HCT116 (cell line): ENCODE measurements at regions not wholly inside any gene's neighbourhood (a gene's known extent, or its start where the extent isn't known, plus 50 kb on each side); places are given as distances from the start of the nearest gene placed in this dataset.

Experiments
- ATAC-seq: fragments of 200-7000 bp; cut with Tn5 transposase; 2 replicates; pipeline ENCODE4 v1.9.1; 2020; ENCODE audit warnings: mild to moderate bottlenecking, moderate library complexity
- BruUV-seq: library from RNA; stranded (reverse); fragments of 400-500 nt; replicated peaks from 2 replicates; lab custom pipeline; 2021; lab: Mats Ljungman, UMichigan
- CTCF ChIA-PET: fragments of 300-600 bp; sonication (Branson Sonifier 250); formaldehyde crosslinking; loops from one replicate; lab custom pipeline; 2021; ENCODE audit warnings: antibody characterized with exemption; lab: Charles Lee
- POLR2A ChIA-PET: fragments of 300-600, 350-600 bp; sonication (Branson Sonifier 250); formaldehyde crosslinking; loops from one replicate; lab custom pipeline; 2021; ENCODE audit warnings: antibody characterized with exemption; lab: Charles Lee
- RAD21 ChIA-PET, 2 experiments: fragments of 300-600 bp; sonication (Branson Sonifier 250); formaldehyde crosslinking; loops; one replicate each; lab custom pipeline; 2023; ENCODE audit warnings: low total read pairs in 2 of 2; ENCODE audit not compliant: uncharacterized antibody in 2 of 2, unreplicated experiment in 2 of 2, low non-redundant PET in 1 of 2; lab: Charles Lee
- DNase-seq: peaks from one replicate; pipeline ENCODE4 v3.0.0-alpha.2; 2010; ENCODE audit warnings: low read depth, low spot score
- H2AFZ ChIP-seq: fragments of 200-600 bp; shearing (Covaris generic), sonication (generic); 2 replicates; pipeline ENCODE4 v1.6.1; 2017; ENCODE audit warnings: low read depth, mixed run types, mixed read lengths, antibody characterized with exemption, low read length; ENCODE audit not compliant: poor library complexity, severe bottlenecking
- H3K27ac ChIP-seq: 2 replicates; pipeline ENCODE4 v1.5.1; 2012; ENCODE audit warnings: low read depth, low read length
- H3K27me3 ChIP-seq: fragments of 200-600 bp; sonication (generic); 2 replicates; pipeline ENCODE4 v1.6.1; 2016; ENCODE audit warnings: mixed run types, low read length, mixed read lengths; ENCODE audit not compliant: insufficient read depth
- H3K36me3 ChIP-seq, 2 experiments: fragments of 200-500 bp in 1 of 2; fragments of 200-600 bp in 1 of 2; sonication (Bioruptor generic) in 1 of 2; sonication (generic) in 1 of 2; 2 replicates each; pipeline versions ENCODE4 v1.5.1 to v1.6.1; 2014 to 2016; ENCODE audit warnings: low read length in 2 of 2, inconsistent platforms in 1 of 2, mixed read lengths in 1 of 2, mixed run types in 1 of 2; ENCODE audit not compliant: insufficient read depth in 2 of 2, control insufficient read depth in 1 of 2
- H3K4me1 ChIP-seq, 2 experiments: fragments of 200-600 bp in 1 of 2; sonication (generic) in 1 of 2; 2 replicates each; pipeline versions ENCODE4 v1.5.1 to v1.6.1; 2012 to 2017; ENCODE audit warnings: low read length in 2 of 2, inconsistent platforms in 1 of 2, mild to moderate bottlenecking in 1 of 2, mixed read lengths in 1 of 2, mixed run types in 1 of 2, moderate library complexity in 1 of 2; ENCODE audit not compliant: insufficient read depth in 2 of 2, control insufficient read depth in 1 of 2
- H3K4me2 ChIP-seq: fragments of 200-600 bp; sonication (generic); 2 replicates; pipeline ENCODE4 v1.6.1; 2017; ENCODE audit warnings: mixed run types, low read length, mixed read lengths
- H3K4me3 ChIP-seq, 2 experiments: fragments of 200-600 bp in 1 of 2; sonication (generic) in 1 of 2; replicated peaks in 1 of 2; 2 replicates each; pipeline ENCODE4 v1.5.1; 2011 to 2016; ENCODE audit warnings: low read length in 2 of 2, control low read depth in 1 of 2, low read depth in 1 of 2, mild to moderate bottlenecking in 1 of 2, mixed read lengths in 1 of 2, mixed run types in 1 of 2
- H3K79me2 ChIP-seq: fragments of 200-600 bp; sonication (generic); 2 replicates; pipeline ENCODE4 v1.6.1; 2017; ENCODE audit warnings: mild to moderate bottlenecking, mixed run types, low read length, moderate library complexity, mixed read lengths; ENCODE audit not compliant: insufficient read depth
- H3K9ac ChIP-seq: fragments of 200-600 bp; sonication (generic); 2 replicates; pipeline ENCODE4 v1.6.1; 2016; ENCODE audit warnings: low read length, mixed read lengths
- H3K9me2 ChIP-seq: fragments of 200-600 bp; sonication (generic), shearing (Covaris generic); 2 replicates; pipeline ENCODE4 v1.6.1; 2017; ENCODE audit warnings: mixed run types, mild to moderate bottlenecking, moderate library complexity; ENCODE audit not compliant: insufficient read depth
- H3K9me3 ChIP-seq, 2 experiments: fragments of 200-500 bp in 1 of 2; fragments of 200-600 bp in 1 of 2; sonication (Bioruptor generic) in 1 of 2; sonication (generic) in 1 of 2; 2 replicates each; pipeline ENCODE4 v1.6.1; 2014 to 2017; ENCODE audit warnings: low read length in 2 of 2, mixed read lengths in 2 of 2, inconsistent platforms in 1 of 2, low read depth in 1 of 2, mild to moderate bottlenecking in 1 of 2, mixed run types in 1 of 2, moderate library complexity in 1 of 2; ENCODE audit not compliant: control insufficient read depth in 1 of 2, insufficient read depth in 1 of 2
- H4K20me1 ChIP-seq: fragments of 200-600 bp; sonication (generic), shearing (Covaris generic); 2 replicates; pipeline ENCODE4 v1.6.1; 2017; ENCODE audit warnings: mixed run types, mild to moderate bottlenecking, moderate library complexity; ENCODE audit not compliant: insufficient read depth
- EZH2 ChIP-seq: fragments of 200-600 bp; sonication (generic); IDR thresholded peaks from 2 replicates; pipeline ENCODE4 v1.6.1; 2017; ENCODE audit warnings: antibody characterized with exemption, mixed run types
- RAD21 ChIP-seq: IDR thresholded peaks from 2 replicates; pipeline ENCODE4 v1.6.1; 2012; ENCODE audit warnings: low read depth, mild to moderate bottlenecking
- ZBTB33 ChIP-seq: IDR thresholded peaks from 2 replicates; pipeline ENCODE4 v1.6.1; 2011; ENCODE audit warnings: mild to moderate bottlenecking, low read length, moderate library complexity; ENCODE audit not compliant: insufficient replicate concordance; ENCODE audit errors: extremely low read depth
- intact Hi-C: fragments of 100-400 bp; cut with micrococcal nuclease; formaldehyde crosslinking; loops from 2 replicates; pipeline ENCODE4 v1.10.0; 2022
- TF ChIP-seq, protein P1 (sequence below), 3 experiments: fragments of 200-600 bp in 1 of 3; sonication (generic) in 1 of 3; IDR thresholded peaks in 2 of 3; conservative IDR thresholded peaks in 1 of 3; 2 replicates each; pipeline ENCODE4 v1.5.1; 2012 to 2017; ENCODE audit warnings: low read depth in 2 of 3, low read length in 2 of 3, antibody characterized with exemption in 1 of 3, borderline replicate concordance in 1 of 3, control low read depth in 1 of 3, mild to moderate bottlenecking in 1 of 3, mixed read lengths in 1 of 3, mixed run types in 1 of 3, moderate library complexity in 1 of 3; ENCODE audit not compliant: insufficient read depth in 1 of 3

DNA sequence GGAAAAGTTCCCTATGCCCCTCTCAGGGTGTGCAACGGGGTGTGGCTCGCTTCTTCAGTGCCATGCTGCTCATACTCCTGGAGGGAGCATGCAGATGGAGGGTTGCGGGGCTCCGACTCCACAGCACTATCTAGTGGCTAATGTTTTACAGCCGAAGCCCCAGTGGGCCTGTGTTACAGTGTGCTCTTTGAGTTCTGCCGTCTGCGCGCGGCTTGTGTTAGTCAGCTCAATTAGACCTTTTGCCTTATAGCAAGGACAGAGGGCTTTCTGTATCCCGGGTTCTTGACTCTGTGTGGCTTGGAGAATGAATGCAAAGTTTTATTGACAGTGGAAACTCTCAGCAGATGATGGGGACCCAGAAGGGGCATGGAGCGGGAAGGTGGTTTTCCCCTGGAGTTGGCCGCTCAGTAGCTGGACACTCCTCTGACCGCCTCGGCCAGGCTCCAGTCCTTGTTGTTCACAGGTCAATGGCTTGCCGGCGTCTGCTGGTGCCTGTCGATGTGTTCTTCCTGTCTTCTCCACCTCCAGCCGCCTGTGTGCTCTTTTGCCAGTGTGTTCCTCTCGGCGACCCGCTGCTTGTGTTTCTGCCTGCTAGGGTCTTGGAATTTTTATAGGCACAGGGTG, 383.4 kb downstream of the LMO7 start:
- CTCF ChIA-PET: interaction anchor here (1.3 kb wide), 1 partner anchor 143 kb away, joined by 3 read pairs; no protein-coding TSS in a partner anchor
- Histone ChIP-seq H3K27me3 (no peaks in the 10 kb centered on the region), H3K79me2 (no peaks in the 10 kb centered on the region), H4K20me1 (no peaks in the 10 kb centered on the region), H2AFZ (peak overlapping the region; percentile 70), H3K9me3 (no peaks in the 10 kb centered on the region), H3K9me2 (no peaks in the 10 kb centered on the region), H3K4me3 (no peak overlapping the region), H3K9ac (no peak overlapping the region), H3K4me2 (no peak overlapping the region), H3K36me3 (no peaks in the 10 kb centered on the region), H3K4me1 (peaks cover 0 to 19% of the 10 kb centered on the region in 2 experiments), H3K27ac (no peak overlapping the region)
- intact Hi-C loops: loop anchor here (2.0 to 10.0 kb wide), 2 partner anchors 333 to 885 kb away; no protein-coding TSS in a partner anchor
- RAD21 ChIA-PET: no interaction called here
- POLR2A ChIA-PET: no interaction called here
- DNase-seq: peak; percentile 28
- TF ChIP-seq RAD21 (peak; percentile 35), ZBTB33 (no peak), EZH2 (no peak)
- TF ChIP-seq, protein P1, sequence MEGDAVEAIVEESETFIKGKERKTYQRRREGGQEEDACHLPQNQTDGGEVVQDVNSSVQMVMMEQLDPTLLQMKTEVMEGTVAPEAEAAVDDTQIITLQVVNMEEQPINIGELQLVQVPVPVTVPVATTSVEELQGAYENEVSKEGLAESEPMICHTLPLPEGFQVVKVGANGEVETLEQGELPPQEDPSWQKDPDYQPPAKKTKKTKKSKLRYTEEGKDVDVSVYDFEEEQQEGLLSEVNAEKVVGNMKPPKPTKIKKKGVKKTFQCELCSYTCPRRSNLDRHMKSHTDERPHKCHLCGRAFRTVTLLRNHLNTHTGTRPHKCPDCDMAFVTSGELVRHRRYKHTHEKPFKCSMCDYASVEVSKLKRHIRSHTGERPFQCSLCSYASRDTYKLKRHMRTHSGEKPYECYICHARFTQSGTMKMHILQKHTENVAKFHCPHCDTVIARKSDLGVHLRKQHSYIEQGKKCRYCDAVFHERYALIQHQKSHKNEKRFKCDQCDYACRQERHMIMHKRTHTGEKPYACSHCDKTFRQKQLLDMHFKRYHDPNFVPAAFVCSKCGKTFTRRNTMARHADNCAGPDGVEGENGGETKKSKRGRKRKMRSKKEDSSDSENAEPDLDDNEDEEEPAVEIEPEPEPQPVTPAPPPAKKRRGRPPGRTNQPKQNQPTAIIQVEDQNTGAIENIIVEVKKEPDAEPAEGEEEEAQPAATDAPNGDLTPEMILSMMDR (IDR thresholded peaks at IDR 0.05 in 2 of 3, conservative IDR thresholded peaks at IDR 0.05 in 1 of 3; ENCODE audit: borderline replicate concordance in 1 of 3, insufficient read depth in 1 of 3, low read depth in 2 of 3, low read length in 2 of 3): peak in 2 of 3 experiments; percentile 63 to 70; a peak in 4 of 6 replicates
- peak; percentile 94 for ATAC-seq
- no TSS peak for BruUV-seq
